Mucosa of descending colon (tissue), 3 donors: ENCODE measurements at regions not wholly inside any gene's neighbourhood (a gene's known extent, or its start where the extent isn't known, plus 50 kb on each side); places are given as distances from the start of the nearest gene placed in this dataset.

Experiments used
- ATAC-seq: fragments of 200-7000 bp; cut with Tn5 transposase; one replicate; pipeline ENCODE4 v1.9.1; 2020; ENCODE audit warnings: mild to moderate bottlenecking, moderate library complexity
- DNase-seq, 3 donors: peaks; one replicate each; pipeline ENCODE4 v3.0.0-alpha.2; 2020
- H3K36me3 ChIP-seq: fragments of 200-600 bp; one replicate; pipeline ENCODE4 v1.8.0; 2021; ENCODE audit warnings: low read depth, mild to moderate bottlenecking
- H3K4me1 ChIP-seq: fragments of 200-600 bp; one replicate; pipeline ENCODE4 v1.8.0; 2021; ENCODE audit warnings: low read depth, mild to moderate bottlenecking
- H3K4me3 ChIP-seq: fragments of 200-600 bp; one replicate; pipeline ENCODE4 v1.8.0; 2021; ENCODE audit warnings: mild to moderate bottlenecking
- H3K9me3 ChIP-seq: fragments of 200-600 bp; one replicate; pipeline ENCODE4 v1.8.0; 2021; ENCODE audit warnings: mild to moderate bottlenecking
- intact Hi-C, 2 donors: fragments of 100-400 bp; cut with DNase I in 1 of 2; cut with micrococcal nuclease in 1 of 2; formaldehyde crosslinking; loops; one replicate each; pipeline versions ENCODE4 v1.11.0 to v1.11.1; 2022; cut with DNase I, micrococcal nuclease
- TF ChIP-seq, protein P1 (sequence below): fragments of 200-600 bp; IDR thresholded peaks from one replicate; pipeline ENCODE4 v1.8.0; 2022; ENCODE audit warnings: antibody characterized with exemption, mild to moderate bottlenecking
- donor health status: DM: no; HTN: no; CAD: no; lungs with moderate emphysema.
- donor health status: DM: no; HTN: no; CAD: no.
- donor health status: DM: no; HTN: yes; CAD: no.

DNA sequence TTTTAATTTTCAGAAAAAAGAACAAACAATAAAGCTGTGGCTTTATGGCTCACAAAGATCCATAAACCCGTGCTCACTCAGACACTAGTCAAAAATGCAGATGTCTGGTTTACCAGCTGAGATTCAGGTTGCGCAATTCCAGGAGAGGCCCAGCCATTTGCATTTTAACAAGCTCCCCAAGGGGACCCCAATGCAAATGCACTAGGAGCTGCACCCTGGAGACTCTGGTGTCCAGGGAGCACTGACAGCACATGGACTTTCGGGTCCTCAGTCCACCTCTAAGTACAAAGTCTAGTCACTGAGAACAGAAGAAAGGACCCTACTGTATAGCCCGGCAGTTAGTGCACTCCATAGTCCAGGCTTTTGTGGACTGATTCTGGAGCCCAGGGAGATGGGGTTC, 326.3 kb downstream of the MAF start:
- Histone ChIP-seq H3K9me3 (no peaks in the 10 kb centered on the region), H3K36me3 (no peaks in the 10 kb centered on the region), H3K4me1 (no peaks in the 10 kb centered on the region), H3K4me3 (no peak overlapping the region)
- no peak for ATAC-seq
- intact Hi-C loops: no loop called here
- TF ChIP-seq, protein P1, sequence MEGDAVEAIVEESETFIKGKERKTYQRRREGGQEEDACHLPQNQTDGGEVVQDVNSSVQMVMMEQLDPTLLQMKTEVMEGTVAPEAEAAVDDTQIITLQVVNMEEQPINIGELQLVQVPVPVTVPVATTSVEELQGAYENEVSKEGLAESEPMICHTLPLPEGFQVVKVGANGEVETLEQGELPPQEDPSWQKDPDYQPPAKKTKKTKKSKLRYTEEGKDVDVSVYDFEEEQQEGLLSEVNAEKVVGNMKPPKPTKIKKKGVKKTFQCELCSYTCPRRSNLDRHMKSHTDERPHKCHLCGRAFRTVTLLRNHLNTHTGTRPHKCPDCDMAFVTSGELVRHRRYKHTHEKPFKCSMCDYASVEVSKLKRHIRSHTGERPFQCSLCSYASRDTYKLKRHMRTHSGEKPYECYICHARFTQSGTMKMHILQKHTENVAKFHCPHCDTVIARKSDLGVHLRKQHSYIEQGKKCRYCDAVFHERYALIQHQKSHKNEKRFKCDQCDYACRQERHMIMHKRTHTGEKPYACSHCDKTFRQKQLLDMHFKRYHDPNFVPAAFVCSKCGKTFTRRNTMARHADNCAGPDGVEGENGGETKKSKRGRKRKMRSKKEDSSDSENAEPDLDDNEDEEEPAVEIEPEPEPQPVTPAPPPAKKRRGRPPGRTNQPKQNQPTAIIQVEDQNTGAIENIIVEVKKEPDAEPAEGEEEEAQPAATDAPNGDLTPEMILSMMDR: no peak
- DNase-seq: no peak

DNA sequence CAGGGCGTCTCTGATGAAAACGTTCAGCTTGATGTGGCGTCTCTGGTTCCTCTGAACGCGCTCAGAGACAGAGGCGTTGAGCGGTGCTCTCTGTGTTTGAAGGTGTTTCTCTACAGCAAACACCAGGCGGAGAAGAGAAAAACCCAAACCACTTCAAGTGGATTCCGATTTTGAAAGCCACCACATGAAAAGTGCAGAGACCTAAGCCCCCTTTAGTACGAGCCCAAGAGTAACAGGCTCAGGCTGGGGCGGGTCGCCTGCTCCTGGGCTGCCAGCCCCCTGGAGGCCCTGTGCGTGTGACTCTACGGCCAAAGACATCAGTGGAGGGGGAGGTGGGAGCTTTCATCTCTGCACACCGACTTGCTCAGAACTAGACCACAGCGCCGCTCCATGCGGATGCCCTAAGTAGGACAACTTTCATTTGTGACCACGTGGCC, 328.4 kb downstream of the MAF start:
- Histone ChIP-seq H3K4me3 (no peak overlapping the region), H3K4me1 (no peaks in the 10 kb centered on the region), H3K36me3 (no peaks in the 10 kb centered on the region), H3K9me3 (no peaks in the 10 kb centered on the region)
- TF ChIP-seq, protein P1: no peak
- ATAC-seq (peak; percentile 66), DNase-seq (peak in 2 of 3 donors; percentile 30 to 69)
- intact Hi-C loops: no loop called here

DNA sequence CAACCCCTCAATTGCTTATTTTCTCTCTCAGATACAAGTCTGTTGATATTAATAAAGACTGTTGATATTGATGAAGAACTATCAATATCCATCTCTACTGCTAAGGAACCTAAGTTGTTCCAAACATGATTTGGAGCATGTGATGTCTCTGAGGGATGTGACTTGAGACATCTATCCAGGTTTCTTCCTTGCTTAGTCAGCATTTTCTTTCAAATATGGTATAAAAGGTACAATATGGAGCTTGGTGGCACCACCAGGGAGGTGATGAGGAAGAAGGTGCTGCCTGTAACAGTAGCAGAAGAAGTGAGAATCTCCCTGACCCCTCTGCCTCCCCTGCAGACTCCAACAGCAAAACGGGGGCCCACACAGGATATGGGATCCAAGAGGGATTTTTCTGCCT, 329.0 kb downstream of the MAF start:
- ATAC-seq: no peak
- no peaks in the 10 kb centered on the region for H3K36me3 ChIP-seq
- H3K9me3 ChIP-seq: no peaks in the 10 kb centered on the region
- intact Hi-C loops: no loop called here
- no peaks in the 10 kb centered on the region for H3K4me1 ChIP-seq
- TF ChIP-seq, protein P1: no peak
- DNase-seq: no peak
- no peak overlapping the region for H3K4me3 ChIP-seq

DNA sequence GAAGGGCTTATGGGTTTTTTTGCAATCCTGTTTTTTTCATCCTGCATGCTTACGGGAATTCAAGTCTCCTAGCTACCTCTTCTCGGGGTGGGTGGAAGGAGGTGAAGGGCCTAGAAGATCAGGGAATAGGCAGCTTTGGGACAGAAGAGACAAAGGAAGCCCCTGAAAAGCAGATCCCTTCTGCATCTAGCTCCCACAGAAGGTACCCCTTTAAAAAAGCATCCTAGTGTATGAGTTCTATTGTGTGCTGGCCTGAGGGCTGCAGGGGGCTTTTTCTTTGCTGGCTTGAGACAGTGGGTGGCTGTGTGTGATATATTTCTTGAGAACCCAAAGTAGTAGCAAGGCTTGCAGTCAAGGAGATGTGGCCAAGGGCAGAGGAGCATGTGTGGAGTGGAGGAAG, 330.5 kb downstream of the MAF start:
- TF ChIP-seq, protein P1: no peak
- ATAC-seq: no peak
- Histone ChIP-seq H3K36me3 (no peaks in the 10 kb centered on the region), H3K4me3 (no peak overlapping the region), H3K4me1 (no peaks in the 10 kb centered on the region), H3K9me3 (no peaks in the 10 kb centered on the region)
- no peak for DNase-seq
- intact Hi-C loops: no loop called here

DNA sequence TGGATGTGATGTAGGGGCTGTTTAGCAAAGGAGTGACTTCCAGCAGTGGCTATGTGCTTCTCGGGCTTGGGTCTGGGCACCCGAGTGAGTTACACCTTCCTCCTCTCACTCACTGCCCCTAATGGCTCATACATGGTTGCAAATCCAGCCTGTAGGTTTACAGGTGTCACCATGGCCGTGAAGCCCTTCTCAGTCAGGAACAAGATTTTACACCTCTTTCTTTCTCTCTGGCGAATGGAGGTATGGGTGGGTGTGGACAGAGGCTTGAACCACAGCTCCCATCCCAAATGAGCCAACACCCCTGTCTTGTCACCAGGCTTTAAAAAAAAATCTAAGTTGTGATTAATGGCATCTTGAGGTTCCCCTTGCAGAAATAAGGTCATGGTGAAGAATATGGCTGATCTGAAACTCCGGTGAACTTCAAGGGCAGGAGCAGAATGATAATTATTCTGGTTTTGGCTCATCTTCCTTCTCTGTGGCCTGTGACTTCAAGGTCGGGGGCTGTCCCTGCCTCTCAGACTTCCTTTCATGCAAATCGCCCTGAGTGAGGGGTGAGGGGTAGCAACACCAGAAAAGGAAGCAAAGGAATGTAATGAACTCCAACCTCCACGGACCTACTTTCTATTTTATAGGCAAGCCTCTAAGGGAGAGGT, 331.2 kb downstream of the MAF start:
- DNase-seq: no peak
- TF ChIP-seq, protein P1: no peak

DNA sequence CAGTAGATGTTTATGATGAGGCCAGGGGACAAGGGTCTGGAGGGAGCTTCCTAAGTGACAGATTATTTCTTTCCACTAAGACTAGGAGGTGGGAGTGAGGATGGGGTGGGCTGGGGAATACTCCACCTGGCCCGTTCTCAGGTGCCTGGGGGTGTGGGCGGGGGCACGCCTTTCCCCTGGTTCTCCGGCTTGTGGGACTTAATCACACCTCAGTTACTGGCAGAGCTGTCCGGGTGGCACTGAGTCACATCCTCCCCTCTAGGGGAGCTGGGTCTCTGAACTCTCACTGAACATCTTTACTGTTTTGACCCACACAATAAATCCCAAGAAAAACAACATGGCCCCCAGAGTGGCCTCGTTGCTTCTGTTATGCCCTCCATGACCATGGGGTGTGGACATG, 332.8 kb downstream of the MAF start:
- Histone ChIP-seq H3K36me3 (no peaks in the 10 kb centered on the region), H3K4me1 (no peaks in the 10 kb centered on the region), H3K4me3 (no peak overlapping the region), H3K9me3 (no peaks in the 10 kb centered on the region)
- ATAC-seq (no peak), DNase-seq (no peak)
- intact Hi-C loops: no loop called here
- TF ChIP-seq, protein P1: no peak

More for the DNA sequence above, 331.2 kb downstream of the MAF start:
- Histone ChIP-seq H3K36me3 (no peaks in the 10 kb centered on the region), H3K9me3 (no peaks in the 10 kb centered on the region), H3K4me1 (no peaks in the 10 kb centered on the region), H3K4me3 (no peak overlapping the region)
- peak; percentile 48 for ATAC-seq
- intact Hi-C loops: no loop called here
